Endothelial cell of umbilical vein (primary cell): ENCODE measurements at regions not wholly inside any gene's neighbourhood (a gene's known extent, or its start where the extent isn't known, plus 50 kb on each side); places are given as distances from the start of the nearest gene placed in this dataset.

Source experiments
- BruUV-seq: library from RNA; stranded (reverse); fragments of 400-500 nt; replicated peaks from 2 replicates; lab custom pipeline; 2021; lab: Mats Ljungman, UMichigan
- CTCF ChIA-PET: fragments of 300-600, 350-600 bp; sonication (Branson Sonifier 250); formaldehyde crosslinking; loops from one replicate; lab custom pipeline; 2021; ENCODE audit warnings: antibody characterized with exemption, inconsistent platforms; lab: Charles Lee
- POLR2A ChIA-PET: fragments of 300-600, 350-600 bp; sonication (Branson Sonifier 250); formaldehyde crosslinking; loops from one replicate; lab custom pipeline; 2021; ENCODE audit warnings: antibody characterized with exemption, inconsistent platforms; lab: Charles Lee
- DNase-seq: peaks from one replicate; pipeline ENCODE4 v3.0.0-alpha.2; 2011; ENCODE audit warnings: low read depth, low spot score
- FAIRE-seq: peaks from 2 replicates; lab custom pipeline; 2011; peaks lifted over from hg19 to GRCh38; lab: Jason Lieb, UNC
- H2AFZ ChIP-seq: 2 replicates; pipeline ENCODE4 v1.6.0; 2012; ENCODE audit warnings: low read depth, low read length, control low read depth, inconsistent platforms
- H3K27ac ChIP-seq: 2 replicates; pipeline ENCODE4 v1.5.1; 2011; ENCODE audit warnings: low read depth, mild to moderate bottlenecking, control low read depth, low read length, moderate library complexity; ENCODE audit not compliant: insufficient read depth
- H3K27me3 ChIP-seq, 2 experiments: 2 replicates each; pipeline versions ENCODE4 v1.6.0 to v1.6.1; 2011; ENCODE audit warnings: low read length in 2 of 2, mixed read lengths in 1 of 2; ENCODE audit not compliant: control insufficient read depth in 2 of 2, insufficient read depth in 2 of 2
- H3K36me3 ChIP-seq, 2 experiments: 2 replicates in 1 of 2; 3 replicates in 1 of 2; pipeline ENCODE4 v1.5.1; 2011; ENCODE audit warnings: low read length in 2 of 2, mild to moderate bottlenecking in 1 of 2, moderate library complexity in 1 of 2; ENCODE audit not compliant: control insufficient read depth in 2 of 2, insufficient read depth in 2 of 2; ENCODE audit errors: extremely low read depth in 1 of 2
- H3K4me1 ChIP-seq: 3 replicates; pipeline ENCODE4 v1.5.1; 2011; ENCODE audit warnings: mild to moderate bottlenecking, low read length; ENCODE audit not compliant: control insufficient read depth, insufficient read depth; ENCODE audit errors: extremely low read depth
- H3K4me2 ChIP-seq: 2 replicates; pipeline ENCODE4 v1.6.1; 2011; ENCODE audit warnings: low read length, control low read depth, mixed read lengths; ENCODE audit not compliant: insufficient read depth
- H3K4me3 ChIP-seq, 3 experiments: fragments of 200-600 bp in 1 of 3; sonication (generic), shearing (Covaris generic) in 1 of 3; replicated peaks in 1 of 3; 2 replicates each; pipeline ENCODE4 v1.5.1; 2011 to 2016; ENCODE audit warnings: control low read depth in 3 of 3, low read length in 3 of 3, mild to moderate bottlenecking in 2 of 3, inconsistent platforms in 1 of 3, low read depth in 1 of 3, moderate library complexity in 1 of 3; ENCODE audit not compliant: insufficient read depth in 1 of 3
- H3K79me2 ChIP-seq: 2 replicates; pipeline ENCODE4 v1.6.0; 2012; ENCODE audit warnings: low read length, inconsistent platforms; ENCODE audit not compliant: control insufficient read depth, insufficient read depth
- H3K9ac ChIP-seq: replicated peaks from 2 replicates; pipeline ENCODE3; 2011; ENCODE audit warnings: low read length, control low read depth; ENCODE audit not compliant: insufficient read depth; ENCODE audit errors: extremely low read depth
- H3K9me1 ChIP-seq: replicated peaks from 3 replicates; pipeline ENCODE4 v1.6.0; 2011; ENCODE audit warnings: mild to moderate bottlenecking, low read length; ENCODE audit not compliant: control insufficient read depth, insufficient read depth; ENCODE audit errors: extremely low read depth
- H3K9me3 ChIP-seq: replicated peaks from 2 replicates; pipeline ENCODE4 v1.5.1; 2012; ENCODE audit warnings: low read length, inconsistent platforms; ENCODE audit not compliant: control insufficient read depth, insufficient read depth
- H4K20me1 ChIP-seq: replicated peaks from 2 replicates; pipeline ENCODE3; 2011; ENCODE audit warnings: mild to moderate bottlenecking, low read length; ENCODE audit not compliant: control insufficient read depth, insufficient read depth; ENCODE audit errors: extremely low read depth
- EZH2 ChIP-seq: IDR thresholded peaks from 2 replicates; pipeline ENCODE4 v1.6.1; 2012; ENCODE audit warnings: borderline replicate concordance, low read depth, mild to moderate bottlenecking, moderate library complexity, low read length, inconsistent platforms; ENCODE audit not compliant: severe bottlenecking
- FOS ChIP-seq: IDR thresholded peaks from 2 replicates; pipeline ENCODE4 v1.6.1; 2011; ENCODE audit warnings: mild to moderate bottlenecking, low read length, moderate library complexity, borderline replicate concordance; ENCODE audit not compliant: insufficient read depth
- GATA2 ChIP-seq: IDR thresholded peaks from 2 replicates; pipeline ENCODE4 v1.7.0; 2011; ENCODE audit warnings: low read depth, mild to moderate bottlenecking, moderate library complexity, mixed read lengths, low read length; ENCODE audit not compliant: insufficient read length, insufficient read depth
- JUN ChIP-seq: IDR thresholded peaks from 2 replicates; pipeline ENCODE4 v1.6.1; 2011; ENCODE audit warnings: borderline replicate concordance, low read depth; ENCODE audit not compliant: insufficient read length, insufficient read depth
- MAX ChIP-seq: IDR thresholded peaks from 2 replicates; pipeline ENCODE4 v1.6.1; 2011; ENCODE audit not compliant: insufficient read depth, insufficient read length
- MYC ChIP-seq: IDR thresholded peaks from one replicate; pipeline ENCODE4 v1.6.1; 2011; ENCODE audit warnings: mild to moderate bottlenecking, low read depth, low read length
- POLR2A ChIP-seq: IDR thresholded peaks from 2 replicates; pipeline ENCODE4 v1.6.1; 2012; ENCODE audit warnings: low read depth, mild to moderate bottlenecking, control low read depth, low read length
- POLR2AphosphoS5 ChIP-seq: IDR thresholded peaks from 2 replicates; pipeline ENCODE4 v1.6.1; 2012; ENCODE audit warnings: low read depth, mild to moderate bottlenecking, control low read depth, low read length, moderate library complexity; ENCODE audit not compliant: insufficient read depth
- dilution Hi-C: fragments of 300-500 bp; cut with MboI; formaldehyde crosslinking; loops from one replicate; pipeline ENCODE4 v1.15.0; 2019; ENCODE audit warnings: low sequenced_read_pairs; ENCODE audit not compliant: extremely low pct_ligation_motif_present
- intact Hi-C: fragments of 100-400 bp; cut with micrococcal nuclease; formaldehyde crosslinking; loops from one replicate; pipeline ENCODE4 v1.10.0; 2022
- TF ChIP-seq, protein P1 (sequence below), 2 donors: IDR thresholded peaks; 1 replicate in 1 of 2; 2 replicates in 1 of 2; pipeline ENCODE4 v1.5.1; 2011; ENCODE audit warnings: low read length in 2 of 2, mild to moderate bottlenecking in 2 of 2, moderate library complexity in 2 of 2, control low read depth in 1 of 2, inconsistent platforms in 1 of 2, low read depth in 1 of 2; ENCODE audit not compliant: insufficient read depth in 1 of 2; ENCODE audit errors: extremely low read depth in 1 of 2

DNA sequence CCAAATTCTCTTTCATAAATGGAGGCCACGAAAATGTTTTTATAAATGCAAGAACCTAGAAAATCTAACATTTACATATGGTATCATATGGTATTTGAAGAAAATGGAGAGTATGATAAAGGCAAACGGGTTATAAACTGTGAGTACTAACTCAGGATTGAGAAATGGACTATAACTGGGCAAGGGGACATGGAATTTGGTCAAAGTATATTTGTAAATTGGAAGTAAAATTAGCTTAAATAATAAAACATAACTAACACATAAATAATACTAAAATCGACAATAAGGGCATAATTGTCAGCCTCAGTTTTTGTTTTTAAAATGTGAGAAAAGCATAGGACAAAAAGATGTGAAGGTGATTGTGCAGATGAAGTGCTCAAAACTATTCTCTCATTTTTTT, 1516.3 kb upstream of the MIR17HG start:
- no peak for FAIRE-seq
- no peaks in the 10 kb centered on the region for H3K9me1 ChIP-seq
- CTCF ChIA-PET: interaction anchor here (1.5 kb wide), 1 partner anchor 9 kb away, joined by 3 read pairs; no protein-coding TSS in a partner anchor
- H3K4me2 ChIP-seq: no peak overlapping the region
- H3K4me3 ChIP-seq: no peak overlapping the region
- no peaks in the 10 kb centered on the region for H3K9me3 ChIP-seq
- H3K9ac ChIP-seq: no peak overlapping the region
- no peaks in the 10 kb centered on the region for H3K79me2 ChIP-seq
- POLR2A ChIA-PET: no interaction called here
- no peak for TF ChIP-seq GATA2
- TF ChIP-seq JUN: no peak
- no peak for TF ChIP-seq FOS
- TF ChIP-seq POLR2AphosphoS5: no peak
- no peak for TF ChIP-seq MYC
- TF ChIP-seq, protein P1, sequence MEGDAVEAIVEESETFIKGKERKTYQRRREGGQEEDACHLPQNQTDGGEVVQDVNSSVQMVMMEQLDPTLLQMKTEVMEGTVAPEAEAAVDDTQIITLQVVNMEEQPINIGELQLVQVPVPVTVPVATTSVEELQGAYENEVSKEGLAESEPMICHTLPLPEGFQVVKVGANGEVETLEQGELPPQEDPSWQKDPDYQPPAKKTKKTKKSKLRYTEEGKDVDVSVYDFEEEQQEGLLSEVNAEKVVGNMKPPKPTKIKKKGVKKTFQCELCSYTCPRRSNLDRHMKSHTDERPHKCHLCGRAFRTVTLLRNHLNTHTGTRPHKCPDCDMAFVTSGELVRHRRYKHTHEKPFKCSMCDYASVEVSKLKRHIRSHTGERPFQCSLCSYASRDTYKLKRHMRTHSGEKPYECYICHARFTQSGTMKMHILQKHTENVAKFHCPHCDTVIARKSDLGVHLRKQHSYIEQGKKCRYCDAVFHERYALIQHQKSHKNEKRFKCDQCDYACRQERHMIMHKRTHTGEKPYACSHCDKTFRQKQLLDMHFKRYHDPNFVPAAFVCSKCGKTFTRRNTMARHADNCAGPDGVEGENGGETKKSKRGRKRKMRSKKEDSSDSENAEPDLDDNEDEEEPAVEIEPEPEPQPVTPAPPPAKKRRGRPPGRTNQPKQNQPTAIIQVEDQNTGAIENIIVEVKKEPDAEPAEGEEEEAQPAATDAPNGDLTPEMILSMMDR (IDR thresholded peaks at IDR 0.05; ENCODE audit: extremely low read depth in 1 of 2, insufficient read depth in 1 of 2, low read depth in 1 of 2, low read length in 2 of 2): no peak
- no peak for TF ChIP-seq MAX
- TF ChIP-seq EZH2: no peak
- no peak for TF ChIP-seq POLR2A
- no peak overlapping the region for H2AFZ ChIP-seq
- dilution Hi-C loops (no loop called here), intact Hi-C loops (no loop called here)
- BruUV-seq: no TSS peak
- no peaks in the 10 kb centered on the region for H3K4me1 ChIP-seq
- H3K27ac ChIP-seq: no peak overlapping the region
- no peaks in the 10 kb centered on the region for H3K27me3 ChIP-seq
- no peak for DNase-seq
- no peaks in the 10 kb centered on the region for H3K36me3 ChIP-seq
- no peaks in the 10 kb centered on the region for H4K20me1 ChIP-seq
